ENCODE measurements at regions not wholly inside any gene's neighbourhood (a gene's known extent, or its start where the extent isn't known, plus 50 kb on each side); places are given as distances from the start of the nearest gene placed in this dataset.

DNA sequence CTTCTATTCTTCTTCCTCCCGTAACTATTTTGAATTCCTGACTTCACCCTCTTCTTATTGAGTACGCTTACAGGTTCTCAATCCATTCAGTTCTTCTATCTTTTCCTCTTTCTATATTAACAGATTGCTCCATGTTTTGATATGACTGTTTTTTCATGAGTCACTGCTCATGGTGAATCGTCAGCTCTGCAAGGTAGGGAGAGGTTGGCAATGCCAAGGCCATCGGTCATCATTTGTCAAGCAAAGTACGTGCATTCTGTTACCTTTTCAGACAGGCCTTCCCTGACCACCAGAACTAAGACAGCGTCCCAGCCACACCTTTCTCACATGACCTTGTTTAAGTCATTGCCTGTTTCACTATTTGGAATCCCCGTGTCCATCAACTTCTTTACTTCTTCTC lies 1001.9 kb upstream of the SORCS1 start:
- no peak for ATAC-seq

DNA sequence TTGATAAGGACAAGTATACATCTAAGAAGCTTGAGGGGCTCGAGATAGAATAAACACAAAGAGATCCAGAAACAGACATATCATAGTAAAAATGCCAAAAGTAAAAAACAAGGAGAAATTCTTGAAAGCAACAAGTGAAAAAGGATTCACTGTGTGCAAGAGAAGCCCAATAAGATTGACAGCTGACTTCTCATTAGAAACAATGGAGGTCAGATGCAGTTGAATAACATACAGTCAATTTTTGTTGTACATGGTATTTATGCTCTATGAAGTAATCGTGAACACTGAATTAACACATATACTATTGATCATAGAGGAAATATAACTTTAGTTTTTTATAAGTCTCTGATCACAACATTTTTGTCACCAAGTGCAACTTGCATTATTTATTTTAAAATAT lies 982.8 kb upstream of the SORCS1 start:
- ATAC-seq, result no peak

DNA sequence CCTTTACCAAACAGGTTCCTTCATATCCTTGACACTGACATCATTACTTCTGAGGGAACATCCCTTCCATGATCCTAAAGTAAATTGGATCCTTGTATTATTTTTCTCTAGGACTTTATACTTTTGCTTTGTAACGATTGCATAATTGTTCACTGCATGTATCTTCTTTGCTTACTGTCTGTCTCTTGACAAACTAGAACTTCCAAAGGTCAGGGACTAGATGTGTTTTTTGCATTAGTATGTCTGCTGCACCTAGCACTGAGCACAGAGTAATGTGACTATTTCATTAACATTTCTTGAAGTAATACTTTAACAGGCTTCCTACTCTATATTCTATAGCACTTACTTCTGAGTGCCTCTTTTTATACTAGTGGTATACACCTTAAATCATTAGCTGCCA lies 976.6 kb upstream of the SORCS1 start:
- ATAC-seq, result no peak

DNA sequence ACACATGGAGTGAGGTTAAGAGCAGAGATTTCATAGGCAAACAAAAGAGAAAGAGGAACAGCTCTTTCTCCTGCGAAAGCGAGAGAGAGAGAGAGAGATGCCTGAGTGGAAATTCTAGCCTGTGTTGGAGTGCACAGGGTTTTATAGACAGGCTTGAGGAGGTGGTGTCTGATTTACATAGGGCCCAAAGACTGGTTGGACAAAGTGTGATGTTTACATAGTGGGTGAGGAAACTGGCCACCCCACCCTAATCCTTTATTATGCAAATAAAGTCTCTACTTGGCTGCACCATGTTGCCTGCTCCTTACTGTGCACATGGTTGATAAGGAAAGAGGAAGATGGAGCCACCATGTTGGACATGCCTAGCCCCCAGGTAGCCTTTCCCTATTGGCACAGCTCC lies 967.8 kb upstream of the SORCS1 start:
- ATAC-seq, result no peak

DNA sequence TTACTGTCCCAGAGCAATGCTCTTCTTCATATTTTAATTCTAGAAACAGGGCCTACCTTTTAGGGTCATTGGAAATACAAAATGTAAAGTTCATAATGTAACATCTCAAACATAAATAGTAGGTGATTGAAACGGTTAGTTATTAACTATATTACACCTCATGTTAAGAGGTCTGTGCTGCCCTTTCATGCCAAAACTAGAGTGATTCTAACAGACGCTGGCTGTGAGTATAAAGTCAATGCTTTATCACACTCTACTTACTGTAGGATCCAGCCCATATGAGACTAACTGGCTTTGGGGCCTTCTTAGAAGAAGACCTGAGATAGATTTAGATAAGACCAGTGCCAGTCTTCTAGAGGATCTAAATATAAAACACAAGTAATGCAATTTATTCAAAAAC lies 966.1 kb upstream of the SORCS1 start:
- ATAC-seq, result no peak

DNA sequence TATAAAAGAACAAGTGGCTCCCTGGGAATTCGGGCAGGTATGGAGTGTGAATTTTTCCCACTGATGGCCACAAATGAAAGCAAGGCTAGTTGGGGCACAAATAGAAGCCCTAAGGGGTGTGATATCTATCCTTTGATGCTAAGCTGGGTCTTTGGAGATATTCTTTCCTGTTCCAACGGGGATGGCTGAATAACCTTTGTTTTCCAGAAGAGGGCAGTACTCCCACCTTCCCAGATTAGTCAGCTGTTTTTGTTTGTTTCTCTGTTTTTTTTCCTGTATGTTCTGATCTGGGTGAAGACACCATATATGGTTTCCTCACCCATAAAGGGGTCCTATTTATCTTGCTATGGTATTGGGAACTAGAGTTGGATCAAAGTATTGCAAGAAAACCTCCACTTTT lies 947.7 kb upstream of the SORCS1 start:
- ATAC-seq, result no peak

DNA sequence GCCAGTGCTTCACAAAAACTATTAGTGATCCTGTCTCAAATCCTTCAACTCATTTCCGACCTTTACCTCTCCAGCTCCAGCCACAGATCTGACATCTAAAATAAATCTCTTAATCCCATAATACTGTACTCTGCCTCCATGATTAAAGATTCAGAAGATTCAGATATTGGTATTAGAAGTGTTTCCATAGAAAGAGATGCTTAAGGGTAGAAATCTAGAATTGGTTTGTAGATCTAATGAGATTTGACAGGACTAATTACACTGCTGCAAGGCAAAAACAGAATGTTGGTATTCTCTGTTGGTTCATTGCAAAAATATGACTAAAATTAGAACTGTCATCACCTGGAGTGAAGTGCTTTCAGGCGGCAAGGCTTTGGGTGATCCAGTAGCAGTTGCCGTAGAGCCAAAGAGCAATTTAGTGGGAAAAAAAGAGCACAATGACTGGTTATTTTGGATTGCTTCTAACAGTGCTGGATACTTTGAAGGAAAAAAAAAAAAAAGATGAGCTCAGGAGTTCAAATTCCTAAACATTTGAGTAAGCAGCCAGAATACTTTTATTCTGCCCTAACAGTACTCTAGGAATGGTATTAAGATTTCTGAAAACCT lies 940.1 kb upstream of the SORCS1 start:
- ATAC-seq, result no peak

DNA sequence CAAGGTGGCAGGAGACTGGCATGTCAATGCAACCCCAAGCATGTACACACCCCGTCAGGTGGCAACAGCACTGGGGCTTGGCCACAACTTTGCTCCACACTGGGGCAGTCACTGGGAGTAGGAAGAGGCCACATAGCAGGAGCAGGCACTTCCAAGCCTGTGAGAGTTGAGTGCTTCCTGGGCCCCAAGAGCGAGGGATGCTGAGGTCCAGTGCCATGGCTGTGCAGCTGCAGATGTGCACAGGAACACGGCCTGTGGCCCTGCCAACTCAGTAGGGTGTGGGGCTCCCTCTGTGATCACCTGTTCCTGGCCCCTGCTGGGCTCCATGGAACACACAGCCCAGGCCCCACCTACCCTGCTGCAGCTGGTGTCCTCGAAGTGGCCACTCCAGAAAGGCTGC lies 932.8 kb upstream of the SORCS1 start:
- no peak for ATAC-seq

DNA sequence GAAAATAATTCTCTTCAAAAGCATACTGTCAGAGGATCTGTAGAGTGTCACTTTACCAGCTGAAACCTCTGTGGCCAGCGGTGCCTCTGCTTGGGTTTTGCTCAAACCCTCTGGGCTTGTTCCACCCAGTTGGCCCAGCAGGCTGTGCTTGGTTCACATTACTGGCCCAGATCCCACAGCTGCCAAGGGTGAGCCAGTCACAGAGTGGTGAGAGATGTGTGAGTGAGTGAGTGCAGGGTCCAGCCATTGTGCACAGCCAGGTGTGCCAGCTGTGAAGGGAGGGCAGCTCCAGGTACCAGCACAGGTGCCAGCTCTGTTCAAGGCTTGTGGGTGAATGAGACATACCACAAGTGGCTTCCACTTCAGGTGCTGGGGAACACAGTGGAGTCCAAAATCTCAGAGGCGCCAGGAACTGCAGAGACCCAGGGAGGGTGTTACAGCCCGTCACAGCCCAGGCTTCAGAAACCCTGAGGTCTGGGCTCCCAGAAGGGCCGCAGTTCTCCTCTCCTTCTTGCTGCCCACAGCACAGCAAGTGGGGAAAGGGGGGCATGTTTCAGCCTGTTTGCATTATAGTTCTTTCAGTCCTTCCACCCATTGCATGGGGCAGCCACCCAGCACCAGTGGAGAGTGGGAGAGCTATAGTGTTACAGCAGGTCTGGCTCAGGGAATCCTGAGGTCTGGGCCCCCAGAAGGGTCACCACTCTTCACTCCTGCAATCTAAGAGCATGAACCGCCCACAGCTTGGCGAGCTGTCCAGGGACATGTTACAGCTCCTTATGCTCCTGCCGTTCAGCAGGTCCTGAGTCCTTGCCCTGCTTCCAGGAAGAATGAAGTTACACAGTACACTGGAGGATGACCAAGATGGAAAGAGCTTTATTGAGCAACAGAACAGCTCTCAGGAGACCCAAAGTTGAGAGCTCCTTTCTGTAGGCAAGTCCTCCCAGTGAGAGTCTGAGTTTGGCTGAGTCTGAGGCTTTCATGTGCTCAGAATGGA lies 931.7 kb upstream of the SORCS1 start:
- ATAC-seq, result no peak

DNA sequence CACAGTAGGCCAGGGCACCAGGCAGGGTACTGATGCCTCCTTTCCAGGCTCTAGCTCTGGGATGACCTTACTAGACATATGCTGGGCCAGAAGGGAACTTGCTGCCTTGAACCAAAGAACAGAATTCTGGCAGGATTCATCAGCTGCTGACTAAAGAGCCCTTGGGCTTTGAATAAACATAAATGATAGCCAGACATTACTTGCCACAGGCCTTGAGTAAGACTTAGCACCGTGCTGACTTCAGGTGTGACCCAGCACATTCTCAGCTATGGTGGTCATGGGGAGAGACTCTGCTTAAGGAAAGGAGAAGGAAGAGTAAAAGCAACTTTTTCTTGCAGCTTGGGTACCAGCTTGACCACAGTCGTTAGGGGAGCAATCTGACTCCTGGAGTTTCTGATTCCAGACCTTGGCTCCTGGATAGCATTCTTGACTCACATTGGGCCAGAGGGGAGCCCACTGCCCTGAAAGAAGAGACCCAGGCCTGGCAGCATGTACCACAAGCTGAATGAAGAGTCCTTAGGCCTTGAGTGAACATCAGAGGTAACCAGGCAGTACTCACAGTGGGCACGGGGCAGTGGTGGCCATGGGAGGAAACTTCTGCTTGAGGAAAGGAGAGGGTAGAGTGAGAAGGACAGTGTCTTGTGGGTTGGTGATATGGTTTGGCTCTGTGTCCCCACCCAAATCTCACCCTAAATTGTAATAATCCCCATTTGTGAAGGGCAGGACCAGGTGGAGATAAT lies 926.1 kb upstream of the SORCS1 start:
- no peak for ATAC-seq

DNA sequence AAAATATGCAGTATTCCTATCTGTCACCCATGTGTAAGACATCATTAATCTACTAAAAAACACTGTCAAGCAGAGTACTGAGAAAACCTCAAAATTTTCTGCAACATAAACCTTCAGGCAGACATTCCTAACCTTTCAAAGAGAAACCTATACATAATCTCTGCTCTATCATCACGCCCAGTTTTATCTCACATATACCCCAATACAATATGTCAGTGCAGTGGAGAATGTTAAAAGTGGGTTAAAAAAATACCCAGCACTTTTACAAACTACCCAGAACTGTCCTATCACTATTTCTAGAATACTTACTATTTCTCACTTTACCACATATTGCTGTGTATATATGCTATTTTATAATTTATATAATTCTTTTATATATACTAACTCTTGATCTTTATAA lies 922.0 kb upstream of the SORCS1 start:
- no peak for ATAC-seq

DNA sequence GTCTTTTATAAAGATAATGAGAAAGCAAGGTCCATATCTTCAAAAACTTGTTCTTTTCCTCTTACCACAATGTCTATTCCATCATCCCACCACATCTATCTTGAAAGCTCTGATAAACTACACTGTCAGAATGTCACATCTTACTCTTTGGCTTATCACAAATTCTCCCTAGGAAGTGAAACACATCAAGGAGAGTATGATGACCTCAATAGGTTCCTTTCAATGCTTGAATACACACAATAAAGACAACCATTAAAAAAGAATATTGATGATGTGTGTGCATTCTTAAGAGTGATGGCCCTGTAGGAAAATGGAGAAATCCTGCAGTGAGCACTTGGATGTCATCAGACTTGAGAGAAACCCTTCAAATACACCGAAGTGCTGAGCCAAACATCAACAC lies 918.1 kb upstream of the SORCS1 start:
- no peak for ATAC-seq

DNA sequence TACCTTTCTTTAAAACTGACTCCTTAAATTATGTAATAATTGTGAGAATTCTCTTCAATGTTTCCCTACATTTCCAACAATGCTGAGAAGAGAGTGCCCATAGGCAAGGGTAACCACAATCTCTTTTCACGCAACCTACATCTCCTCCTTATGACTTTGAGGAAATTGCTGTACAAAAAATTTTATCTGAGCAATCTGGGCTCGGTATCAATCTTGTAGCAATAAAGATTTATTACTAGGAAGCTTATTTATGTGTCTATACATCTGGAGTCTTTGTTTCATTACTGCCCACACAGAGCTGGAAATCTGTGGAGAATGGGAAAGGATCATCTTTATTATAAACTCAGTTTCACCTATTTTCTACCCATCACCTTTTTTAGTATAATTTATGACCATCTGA lies 913.8 kb upstream of the SORCS1 start:
- no peak for ATAC-seq

DNA sequence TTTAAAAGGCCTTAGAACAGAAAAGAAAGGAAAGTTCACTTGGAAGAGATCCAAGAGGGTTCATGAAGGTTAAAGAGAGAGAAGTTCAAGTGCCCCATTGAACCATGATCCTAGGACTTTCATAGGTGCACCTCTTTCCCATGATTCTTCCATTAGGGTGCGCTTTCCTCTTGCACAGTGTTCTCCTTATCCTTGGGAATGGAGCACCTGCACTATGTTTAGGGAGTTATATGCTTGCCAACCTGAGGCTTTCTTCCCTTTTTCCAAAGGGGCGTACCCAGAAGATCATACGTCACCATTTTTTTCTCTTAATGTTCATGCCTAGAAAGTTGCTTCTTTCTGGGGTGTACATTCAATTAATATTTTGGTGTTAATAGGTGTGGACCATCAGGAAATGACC lies 908.0 kb upstream of the SORCS1 start:
- ATAC-seq, result no peak

DNA sequence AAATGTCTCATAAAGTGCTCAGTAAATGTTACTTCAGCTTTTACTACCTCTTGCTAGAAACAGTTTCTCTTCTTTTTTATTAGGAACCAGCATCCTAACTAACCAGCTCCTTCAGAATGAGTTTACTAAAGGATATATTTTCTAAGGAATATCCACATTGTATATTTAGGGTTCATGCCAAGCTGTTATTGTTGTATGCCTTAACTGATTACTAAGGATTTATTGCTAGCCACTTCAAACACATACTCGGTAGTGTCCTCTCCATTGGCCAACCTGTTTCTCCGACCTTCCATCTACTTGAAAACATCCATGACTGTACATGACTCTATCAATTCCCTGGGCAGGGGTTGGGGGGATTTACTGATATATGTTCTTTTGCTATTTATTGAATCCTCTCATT lies 906.3 kb upstream of the SORCS1 start:
- no peak for ATAC-seq

DNA sequence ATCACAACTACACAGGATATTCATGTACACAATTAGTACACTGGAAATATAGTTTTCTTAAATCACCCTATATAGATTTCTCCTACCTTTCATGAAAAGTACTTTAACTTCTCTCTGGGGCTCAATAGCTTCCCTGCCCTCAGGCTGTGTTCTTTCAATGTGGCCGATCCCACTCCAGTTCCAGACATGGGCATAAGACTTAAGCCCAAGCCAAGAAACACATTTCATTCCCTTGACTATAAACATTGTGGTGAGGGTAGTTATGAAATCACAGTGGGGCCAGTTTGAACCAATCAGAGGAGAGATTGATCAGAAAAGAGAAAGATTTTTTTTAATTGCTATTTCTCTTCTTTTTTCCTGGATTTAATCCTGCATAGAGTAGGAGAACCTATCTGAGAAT lies 904.6 kb upstream of the SORCS1 start:
- no peak for ATAC-seq

DNA sequence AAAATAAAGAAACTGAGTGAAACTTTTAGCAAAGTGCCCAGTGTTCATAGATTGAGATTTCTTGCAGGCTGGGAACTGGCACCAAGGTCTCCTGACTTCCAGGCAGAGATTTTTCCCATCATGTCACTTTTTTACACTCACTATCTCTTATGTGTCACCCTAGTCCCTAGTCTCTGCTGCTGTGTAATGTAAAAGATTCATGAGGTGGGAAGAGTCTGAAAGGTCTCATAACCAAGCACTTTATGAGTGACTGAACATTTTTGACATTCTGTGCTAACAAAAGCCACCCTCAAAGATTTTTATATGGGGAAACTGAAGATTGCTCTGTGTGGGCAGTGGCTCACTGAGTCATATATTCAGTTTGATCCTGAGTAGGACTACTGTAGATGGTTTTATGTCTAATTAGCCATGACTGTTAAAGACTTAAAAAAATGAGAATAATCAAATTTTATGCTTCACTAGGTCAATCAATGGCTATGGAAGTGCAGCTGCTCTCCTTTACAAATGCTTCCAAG lies 900.3 kb upstream of the SORCS1 start:
- ATAC-seq, result no peak

DNA sequence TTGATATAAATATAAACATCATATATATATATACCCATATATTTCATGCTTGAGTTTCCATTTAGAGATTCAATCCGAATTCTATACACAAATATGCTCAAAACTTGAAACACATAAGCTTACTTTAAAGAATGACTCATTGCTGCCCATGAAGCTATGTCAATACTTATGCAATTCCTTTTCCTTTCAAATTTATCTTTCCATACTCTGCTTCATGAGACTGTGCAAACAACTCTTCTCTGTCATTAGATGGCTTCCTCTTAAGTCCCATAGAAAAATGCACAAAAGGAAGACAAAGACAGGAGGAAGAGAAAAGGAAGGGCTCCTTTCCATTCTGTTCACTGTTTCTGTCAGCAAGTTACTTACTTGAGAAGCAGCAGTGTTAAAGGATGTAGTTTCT lies 895.7 kb upstream of the SORCS1 start:
- no peak for ATAC-seq

DNA sequence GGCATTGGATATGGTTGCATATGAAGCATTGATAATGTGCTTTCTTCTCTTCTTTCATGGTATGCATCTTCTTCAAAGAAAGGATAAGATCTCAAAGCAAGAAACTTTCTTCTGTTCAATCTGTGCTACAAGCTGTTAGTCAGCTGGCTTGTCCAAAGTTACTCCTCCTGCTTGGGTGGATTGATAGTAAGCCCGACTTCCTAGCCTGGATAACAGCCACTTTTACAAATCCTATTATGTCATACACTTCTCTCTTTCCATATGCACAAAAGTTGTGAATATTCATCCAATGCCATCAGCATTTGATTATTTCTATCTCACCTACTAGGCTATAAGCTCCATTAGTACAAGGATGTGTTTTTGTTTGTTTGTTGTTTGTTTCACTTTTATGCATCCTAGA lies 891.0 kb upstream of the SORCS1 start:
- no peak for ATAC-seq

DNA sequence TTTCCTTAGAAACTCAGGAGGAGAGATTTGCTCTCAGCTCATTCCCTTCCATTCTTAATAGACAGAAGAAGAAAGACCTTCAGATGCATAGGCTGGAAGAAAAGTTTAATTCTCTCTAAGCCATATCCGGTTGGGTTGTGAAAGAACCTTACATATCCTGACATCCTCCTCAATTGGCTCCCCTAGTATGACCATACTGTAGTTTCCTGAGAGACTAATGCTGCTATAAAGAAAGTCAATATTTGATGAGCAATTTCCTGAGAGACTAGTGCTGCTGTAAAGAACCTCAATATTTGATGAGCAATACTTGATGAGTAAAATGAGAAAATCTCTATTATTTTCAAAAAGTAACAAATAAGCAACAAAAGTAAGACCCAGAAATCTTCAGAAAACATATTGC lies 888.5 kb upstream of the SORCS1 start:
- no peak for ATAC-seq

DNA sequence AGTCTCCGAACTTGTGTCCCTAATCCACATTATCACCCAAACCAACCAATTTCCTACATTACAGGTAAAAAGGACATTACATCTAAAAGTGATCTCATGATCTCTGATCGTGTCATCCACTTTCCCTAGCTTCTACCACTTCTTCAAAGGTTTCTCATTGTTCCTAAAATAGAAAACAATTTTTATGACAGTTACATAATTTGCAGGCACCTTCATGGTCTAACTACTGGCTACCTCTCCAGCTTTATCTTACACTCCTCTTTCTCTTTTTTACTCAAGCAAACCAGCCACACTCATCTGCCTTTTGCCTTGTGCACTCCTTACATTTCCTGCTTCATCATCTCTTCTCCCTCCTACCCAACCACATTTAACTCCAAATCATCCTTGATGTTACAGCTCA lies 886.7 kb upstream of the SORCS1 start:
- ATAC-seq, result no peak

DNA sequence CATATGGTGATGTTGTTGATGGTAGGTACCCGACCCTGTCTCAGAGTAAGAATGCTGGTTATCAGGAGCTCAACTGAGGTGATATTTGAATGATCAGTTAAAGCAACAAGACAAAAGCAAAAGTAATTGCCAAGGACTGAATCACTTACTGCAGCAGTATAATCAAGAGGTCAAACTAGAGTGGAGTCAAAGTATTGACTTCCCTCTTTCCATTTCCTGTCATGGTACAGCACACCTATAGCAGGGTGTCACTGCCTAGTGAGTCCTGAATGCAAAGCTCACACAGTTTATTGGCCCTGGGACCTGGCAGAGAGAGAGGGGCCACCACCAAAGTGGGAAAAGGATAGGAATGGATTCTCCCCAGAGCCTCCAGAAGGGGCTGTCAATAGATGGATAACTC lies 886.1 kb upstream of the SORCS1 start:
- ATAC-seq, result no peak

DNA sequence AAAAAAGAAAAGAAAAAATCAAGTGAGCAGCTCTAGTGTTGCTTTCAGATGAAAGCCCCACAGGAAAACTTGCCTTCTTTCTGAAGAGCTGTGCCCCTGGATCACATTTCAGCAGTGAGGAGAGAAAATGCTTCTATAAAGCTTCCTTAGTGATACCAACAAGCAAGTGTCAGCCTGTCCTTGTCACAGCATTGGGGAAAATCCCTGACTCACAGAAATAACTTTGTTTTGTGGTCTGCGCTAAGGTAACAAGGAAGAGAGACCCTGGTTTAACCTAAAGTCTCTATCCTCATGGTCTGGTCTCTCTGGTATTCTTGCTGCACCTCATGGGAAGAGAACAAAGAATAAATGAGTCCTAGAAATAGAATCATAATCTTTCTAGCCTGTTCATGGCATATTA lies 885.2 kb upstream of the SORCS1 start:
- ATAC-seq, result no peak

DNA sequence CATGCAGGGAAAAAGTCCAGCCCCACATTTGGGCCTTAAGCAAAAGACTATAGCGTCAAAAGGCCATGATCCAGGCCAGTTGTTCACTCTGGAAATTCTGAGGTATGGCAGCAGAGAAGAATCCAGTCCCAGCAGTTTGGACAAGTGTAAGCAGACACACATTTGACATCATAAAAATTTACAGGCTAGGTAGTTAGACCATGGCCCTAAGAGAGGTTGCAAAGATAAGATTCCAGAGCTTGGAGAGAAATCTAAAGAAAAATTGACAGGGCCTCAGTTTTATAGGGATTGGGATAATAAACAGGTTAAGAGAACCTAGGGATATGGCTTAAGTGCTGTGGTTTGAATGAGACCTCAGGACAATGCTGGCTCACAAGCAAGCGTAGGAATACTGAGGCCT lies 884.4 kb upstream of the SORCS1 start:
- no peak for ATAC-seq
